Astrocyte of the spinal cord (primary cell): ENCODE measurements at regions not wholly inside any gene's neighbourhood (a gene's known extent, or its start where the extent isn't known, plus 50 kb on each side); places are given as distances from the start of the nearest gene placed in this dataset.

ENCODE experiments used
- DNase-seq: peaks from one replicate; pipeline ENCODE4 v3.0.0; 2011; ENCODE audit warnings: low read depth, low spot score
- H3K4me3 ChIP-seq: 2 replicates; pipeline ENCODE4 v1.5.1; 2011; ENCODE audit warnings: low read depth, mild to moderate bottlenecking, low read length, moderate library complexity
- in situ Hi-C: cut with HindIII; loops from 2 replicates; pipeline ENCODE4 v1.10.0; 2017; ENCODE audit warnings: low sequenced_read_pairs
- TF ChIP-seq, protein P1 (sequence below): IDR thresholded peaks from 2 replicates; pipeline ENCODE4 v1.5.1; 2012; ENCODE audit warnings: low read depth, mild to moderate bottlenecking, low read length, inconsistent platforms

DNA sequence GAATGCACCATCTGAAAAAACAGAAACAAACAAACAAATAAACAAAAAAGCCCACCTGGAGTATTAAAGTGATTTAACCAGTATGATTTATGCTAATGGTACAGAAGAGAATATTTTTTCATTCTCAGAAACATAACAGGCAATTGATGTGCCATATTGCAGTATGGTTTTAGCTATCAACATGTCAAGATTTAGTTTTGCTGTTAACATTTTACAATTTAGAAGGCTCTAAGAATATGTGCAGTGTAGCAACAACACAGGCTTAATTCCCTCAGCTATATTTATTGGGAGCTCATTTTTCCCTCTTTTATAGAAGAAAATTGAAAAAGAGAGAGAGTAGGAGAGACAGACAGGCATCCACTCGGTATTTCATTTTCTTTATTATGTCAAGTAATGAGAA, 1022.7 kb upstream of the CITED2 start:
- TF ChIP-seq, protein P1, sequence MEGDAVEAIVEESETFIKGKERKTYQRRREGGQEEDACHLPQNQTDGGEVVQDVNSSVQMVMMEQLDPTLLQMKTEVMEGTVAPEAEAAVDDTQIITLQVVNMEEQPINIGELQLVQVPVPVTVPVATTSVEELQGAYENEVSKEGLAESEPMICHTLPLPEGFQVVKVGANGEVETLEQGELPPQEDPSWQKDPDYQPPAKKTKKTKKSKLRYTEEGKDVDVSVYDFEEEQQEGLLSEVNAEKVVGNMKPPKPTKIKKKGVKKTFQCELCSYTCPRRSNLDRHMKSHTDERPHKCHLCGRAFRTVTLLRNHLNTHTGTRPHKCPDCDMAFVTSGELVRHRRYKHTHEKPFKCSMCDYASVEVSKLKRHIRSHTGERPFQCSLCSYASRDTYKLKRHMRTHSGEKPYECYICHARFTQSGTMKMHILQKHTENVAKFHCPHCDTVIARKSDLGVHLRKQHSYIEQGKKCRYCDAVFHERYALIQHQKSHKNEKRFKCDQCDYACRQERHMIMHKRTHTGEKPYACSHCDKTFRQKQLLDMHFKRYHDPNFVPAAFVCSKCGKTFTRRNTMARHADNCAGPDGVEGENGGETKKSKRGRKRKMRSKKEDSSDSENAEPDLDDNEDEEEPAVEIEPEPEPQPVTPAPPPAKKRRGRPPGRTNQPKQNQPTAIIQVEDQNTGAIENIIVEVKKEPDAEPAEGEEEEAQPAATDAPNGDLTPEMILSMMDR: no peak
- in situ Hi-C loops: no loop called here
- no peak overlapping the region for H3K4me3 ChIP-seq
- no peak for DNase-seq

DNA sequence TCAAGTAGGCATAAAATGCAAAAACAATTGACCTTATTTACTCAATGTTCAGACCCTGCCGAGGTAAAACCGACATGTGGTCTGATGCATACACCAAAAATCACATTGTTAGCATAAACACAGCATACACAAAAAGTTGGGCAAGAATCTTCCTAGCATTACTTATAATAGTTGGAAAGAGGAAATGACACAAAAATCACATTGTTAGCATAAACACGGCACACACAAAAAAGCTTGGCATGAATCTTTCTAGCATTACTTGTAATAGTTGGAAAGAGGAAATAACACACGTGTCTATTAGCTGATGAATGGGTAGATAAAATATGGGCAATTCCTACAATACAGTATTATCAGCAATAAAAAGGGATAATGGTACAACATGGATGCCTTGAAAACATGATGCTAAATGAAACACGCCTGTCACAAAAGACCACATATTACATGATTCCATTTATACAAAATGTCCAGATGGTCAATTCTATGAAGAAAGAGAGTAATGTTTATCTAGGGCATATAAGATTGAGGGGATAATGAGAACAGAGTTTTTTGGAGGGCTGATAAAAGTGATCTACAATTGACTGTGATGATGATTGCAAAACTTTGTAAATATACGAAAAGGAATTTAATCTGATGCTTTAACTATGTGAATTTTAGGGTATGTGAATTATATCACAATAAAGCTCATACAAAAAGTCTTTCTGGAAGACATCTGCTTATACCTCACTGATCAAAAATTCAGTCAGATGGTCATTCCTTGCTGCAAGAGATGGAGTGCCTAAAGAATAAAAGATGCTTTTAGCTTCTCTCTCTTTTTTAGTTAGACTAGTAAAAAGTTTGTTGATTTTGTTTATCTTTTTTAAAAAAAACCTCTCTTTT, 1019.5 kb upstream of the CITED2 start:
- H3K4me3 ChIP-seq: no peak overlapping the region
- TF ChIP-seq, protein P1: no peak
- in situ Hi-C loops: no loop called here
- DNase-seq: no peak

DNA sequence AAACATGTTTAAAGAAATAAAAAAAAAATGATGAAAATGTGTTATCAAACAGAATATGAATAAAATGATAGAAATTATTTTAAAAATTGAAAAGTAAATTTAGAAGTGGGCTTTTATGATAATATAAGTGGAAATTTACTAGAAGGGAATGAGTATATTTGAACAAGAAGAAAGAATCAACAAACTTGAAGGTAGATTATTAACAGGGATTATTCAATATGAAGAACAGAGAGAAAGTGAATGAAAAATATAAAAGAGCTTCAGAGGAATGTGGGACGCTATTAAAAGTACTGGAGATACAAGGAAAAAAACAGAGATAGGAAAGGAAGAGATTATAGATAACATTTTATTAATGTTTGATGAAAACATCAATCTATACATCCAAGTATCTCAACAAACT, 1014.4 kb upstream of the CITED2 start:
- DNase-seq: no peak
- TF ChIP-seq, protein P1: no peak
- in situ Hi-C loops: no loop called here
- no peak overlapping the region for H3K4me3 ChIP-seq

DNA sequence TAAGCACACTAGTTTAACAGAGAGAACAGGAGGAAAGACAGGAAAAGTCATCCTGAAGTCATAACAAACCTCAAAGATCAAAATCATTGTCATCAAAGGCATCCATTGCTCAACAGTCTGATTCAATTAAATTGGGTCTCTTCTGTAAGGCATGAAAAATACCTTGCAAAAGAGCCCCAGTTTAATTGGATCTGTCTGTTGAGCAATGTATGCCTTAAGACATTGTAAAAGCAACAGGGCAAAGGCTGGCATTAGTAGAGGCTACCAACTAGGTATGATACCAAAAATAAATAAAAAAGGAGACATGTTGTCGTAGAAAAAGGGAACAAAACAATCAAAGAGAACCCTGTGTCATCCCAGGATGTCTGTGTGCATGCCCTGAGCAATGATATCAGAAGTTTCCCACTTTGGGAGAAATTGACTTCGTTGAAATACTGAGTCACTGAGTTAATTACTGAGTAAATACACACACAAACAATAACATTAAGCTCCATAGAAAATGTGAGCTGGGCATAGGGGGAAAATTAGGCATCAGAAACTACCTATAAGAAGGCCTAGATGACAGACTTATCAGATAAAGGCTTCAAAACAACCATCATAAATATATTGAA, 1013.8 kb upstream of the CITED2 start:
- TF ChIP-seq, protein P1: no peak
- no peak for DNase-seq
- no peak overlapping the region for H3K4me3 ChIP-seq
- in situ Hi-C loops: no loop called here

DNA sequence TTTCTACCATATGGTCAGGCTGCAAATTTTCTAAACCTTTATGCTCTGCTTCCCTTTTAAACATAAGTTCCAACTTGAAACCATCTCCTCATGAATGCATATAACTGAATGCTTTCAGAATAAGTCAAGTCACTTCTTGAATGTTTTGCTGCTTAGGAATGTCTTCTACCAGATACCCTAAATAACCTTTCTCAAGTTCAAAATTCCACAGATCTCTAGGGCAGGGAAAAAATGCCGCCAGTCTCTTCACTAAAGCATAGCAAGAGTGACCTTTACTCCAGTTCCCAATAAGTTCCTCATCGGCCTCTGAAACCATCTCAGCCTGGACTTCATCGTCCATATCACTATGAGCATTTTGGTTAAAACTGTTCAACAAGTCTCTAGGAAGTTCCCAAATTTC, 1011.2 kb upstream of the CITED2 start:
- in situ Hi-C loops: no loop called here
- no peak overlapping the region for H3K4me3 ChIP-seq
- TF ChIP-seq, protein P1: no peak
- no peak for DNase-seq

DNA sequence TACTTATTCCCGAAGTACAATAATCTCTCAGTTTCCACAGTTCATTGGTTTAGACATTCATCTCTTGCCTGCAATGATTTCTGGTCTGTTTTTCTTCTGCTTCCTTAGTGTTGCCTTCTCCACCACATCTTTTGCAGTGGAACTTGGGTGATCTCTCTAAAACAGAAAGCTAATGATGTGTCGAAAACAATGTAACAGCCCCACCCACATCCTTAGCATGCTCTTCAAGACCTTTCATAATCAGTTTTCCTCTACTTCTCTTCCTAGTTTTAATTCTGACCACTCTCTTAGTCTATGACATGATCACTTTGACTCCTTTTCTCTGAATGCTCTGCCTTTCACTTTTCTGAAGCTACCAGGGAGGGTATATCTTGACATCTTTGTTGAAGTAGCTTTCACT, 1007.9 kb upstream of the CITED2 start:
- in situ Hi-C loops: no loop called here
- TF ChIP-seq, protein P1: no peak
- no peak for DNase-seq
- H3K4me3 ChIP-seq: no peak overlapping the region
